GM12878 (cell line): ENCODE measurements at regions not wholly inside any gene's neighbourhood (a gene's known extent, or its start where the extent isn't known, plus 50 kb on each side); places are given as distances from the start of the nearest gene placed in this dataset.

Source experiments
- ATAC-seq: fragments of 200-7000 bp; cut with Tn5 transposase; 3 replicates; pipeline ENCODE4 v1.9.1; 2020; ENCODE audit warnings: mild to moderate bottlenecking, moderate library complexity
- BruUV-seq: library from RNA; stranded (reverse); fragments of 400-500 nt; replicated peaks from 2 replicates; lab custom pipeline; 2021; lab: Mats Ljungman, UMichigan
- CTCF ChIA-PET: fragments of 300-600 bp; sonication (Branson Sonifier 250); formaldehyde crosslinking; extraction: SDS; loops from one replicate; lab custom pipeline; 2021; ENCODE audit warnings: inconsistent platforms; lab: Yijun Ruan, JAX
- POLR2A ChIA-PET: fragments of 350-600 bp; formaldehyde crosslinking; extraction: SDS; loops from one replicate; lab custom pipeline; 2021; ENCODE audit warnings: inconsistent platforms; lab: Charles Lee
- RAD21 ChIA-PET: fragments of 300-600 bp; sonication (Branson Sonifier 250); formaldehyde crosslinking; loops from one replicate; lab custom pipeline; 2023; ENCODE audit warnings: antibody characterized with exemption; ENCODE audit not compliant: unreplicated experiment; lab: Charles Lee
- SMC1A ChIA-PET: fragments of 300-600 bp; sonication (Branson Sonifier 250); formaldehyde crosslinking; loops from one replicate; lab custom pipeline; 2023; ENCODE audit not compliant: unreplicated experiment, uncharacterized antibody; lab: Charles Lee
- DNase-seq: peaks from one replicate; pipeline ENCODE4 v3.0.0-alpha.2; 2011; ENCODE audit warnings: low read depth, low spot score
- FAIRE-seq: peaks from 3 replicates; lab custom pipeline; 2011; peaks lifted over from hg19 to GRCh38; lab: Jason Lieb, UNC
- H2AFZ ChIP-seq: 2 replicates; pipeline ENCODE4 v1.6.0; 2011; ENCODE audit warnings: low read depth, low read length, control low read depth; ENCODE audit not compliant: control insufficient read depth
- H3K27ac ChIP-seq: 2 replicates; pipeline ENCODE4 v1.5.1; 2011; ENCODE audit warnings: control low read depth; ENCODE audit not compliant: control insufficient read depth, insufficient read depth
- H3K27me3 ChIP-seq, 2 experiments: replicated peaks in 1 of 2; 2 replicates each; pipeline versions ENCODE4 v1.6.0 to v1.6.1; 2011; ENCODE audit warnings: low read length in 1 of 2; ENCODE audit not compliant: control insufficient read depth in 2 of 2, insufficient read depth in 2 of 2
- H3K36me3 ChIP-seq, 2 experiments: 2 replicates each; pipeline ENCODE4 v1.5.1; 2011; ENCODE audit warnings: low read length in 1 of 2; ENCODE audit not compliant: control insufficient read depth in 2 of 2, insufficient read depth in 2 of 2
- H3K4me1 ChIP-seq: 2 replicates; pipeline ENCODE4 v1.6.1; 2011; ENCODE audit warnings: mild to moderate bottlenecking, low read length, moderate library complexity, mixed read lengths; ENCODE audit not compliant: control insufficient read depth, insufficient read depth
- H3K4me2 ChIP-seq: 2 replicates; pipeline ENCODE4 v1.6.0; 2011; ENCODE audit warnings: control low read depth; ENCODE audit not compliant: control insufficient read depth, insufficient read depth
- H3K4me3 ChIP-seq: fragments of 200-600 bp; sonication (generic); 2 replicates; pipeline ENCODE4 v1.5.1; 2016
- H3K79me2 ChIP-seq: 2 replicates; pipeline ENCODE4 v1.6.0; 2011; ENCODE audit warnings: low read length; ENCODE audit not compliant: control insufficient read depth, insufficient read depth
- H3K9ac ChIP-seq: 2 replicates; pipeline ENCODE4 v1.8.0; 2011; ENCODE audit warnings: low read length, control low read depth, mixed read lengths; ENCODE audit not compliant: control insufficient read depth, insufficient read depth
- H3K9me3 ChIP-seq: replicated peaks from 3 replicates; pipeline ENCODE4 v1.5.1; 2011; ENCODE audit warnings: mild to moderate bottlenecking, low read length; ENCODE audit not compliant: control insufficient read depth, insufficient read depth
- H4K20me1 ChIP-seq: 2 replicates; pipeline ENCODE4 v1.6.0; 2011; ENCODE audit not compliant: control insufficient read depth, insufficient read depth
- BHLHE40 ChIP-seq, 2 experiments: fragments of 450-650 bp in 1 of 2; IDR thresholded peaks; 2 replicates each; pipeline ENCODE4 v1.6.1; 2011 to 2017; ENCODE audit warnings: low read depth in 2 of 2, borderline replicate concordance in 1 of 2, improper control_type of control experiment in 1 of 2, low read length in 1 of 2, mild to moderate bottlenecking in 1 of 2
- CREM ChIP-seq: IDR thresholded peaks from 2 replicates; pipeline ENCODE4 v1.6.1; 2014; ENCODE audit warnings: antibody characterized with exemption, low read depth
- DPF2 ChIP-seq: fragments of 450-650 bp; IDR thresholded peaks from 2 replicates; pipeline ENCODE4 v1.6.1; 2017; ENCODE audit warnings: mild to moderate bottlenecking
- FOXK2 ChIP-seq: fragments of 450-650 bp; IDR thresholded peaks from 2 replicates; pipeline ENCODE4 v1.6.1; 2017; ENCODE audit warnings: mild to moderate bottlenecking, moderate library complexity
- FOXM1 ChIP-seq: IDR thresholded peaks from 2 replicates; pipeline ENCODE4 v1.6.1; 2012; ENCODE audit warnings: low read depth, mild to moderate bottlenecking, inconsistent platforms, low read length, moderate library complexity
- HCFC1 ChIP-seq: fragments of 150-350 bp; IDR thresholded peaks from 2 replicates; pipeline ENCODE4 v1.6.1; 2014; ENCODE audit warnings: low read length
- HSF1 ChIP-seq: fragments of 150-350 bp; IDR thresholded peaks from 2 replicates; pipeline ENCODE4 v1.6.1; 2014; ENCODE audit warnings: mild to moderate bottlenecking, low read depth, low read length
- MXI1 ChIP-seq: fragments of 150-350 bp; IDR thresholded peaks from 2 replicates; pipeline ENCODE4 v1.6.1; 2011; ENCODE audit warnings: low read depth, mild to moderate bottlenecking, inconsistent platforms, low read length, improper control_type of control experiment
- PBX3 ChIP-seq: IDR thresholded peaks from 2 replicates; pipeline ENCODE4 v1.6.1; 2011; ENCODE audit warnings: mild to moderate bottlenecking, low read depth, low read length, moderate library complexity; ENCODE audit not compliant: insufficient replicate concordance
- RBBP5 ChIP-seq: fragments of 200-600 bp; sonication (generic); conservative IDR thresholded peaks from 2 replicates; pipeline ENCODE4 v1.6.1; 2016
- SPI1 ChIP-seq: IDR thresholded peaks from 2 replicates; pipeline ENCODE4 v1.6.1; 2011; ENCODE audit warnings: low read depth, mild to moderate bottlenecking, low read length, moderate library complexity, borderline replicate concordance; ENCODE audit not compliant: insufficient read depth
- SUZ12 ChIP-seq: fragments of 200-600 bp; sonication (generic); IDR thresholded peaks from one replicate; pipeline ENCODE4 v1.6.1; 2018; ENCODE audit warnings: antibody characterized with exemption, mild to moderate bottlenecking; ENCODE audit not compliant: unreplicated experiment
- TCF12 ChIP-seq: IDR thresholded peaks from 2 replicates; pipeline ENCODE4 v1.6.1; 2011; ENCODE audit warnings: low read depth, mild to moderate bottlenecking, low read length
- YBX1 ChIP-seq: fragments of 450-650 bp; IDR thresholded peaks from 2 replicates; pipeline ENCODE4 v1.6.1; 2016; ENCODE audit warnings: antibody characterized with exemption
- ZNF384 ChIP-seq: IDR thresholded peaks from 2 replicates; pipeline ENCODE4 v1.6.1; 2012; ENCODE audit warnings: low read depth, mild to moderate bottlenecking, low read length, improper control_type of control experiment, borderline replicate concordance
- WGBS: methylation state at CpG from one replicate; pipeline ENCODE4 v1.1.6; 2016; ENCODE audit warnings: low lambda C conversion rate; ENCODE audit not compliant: insufficient replicate concordance, insufficient coverage; ENCODE audit errors: missing lambda C conversion rate; 5-methylcytosine and 5-hydroxymethylcytosine counted together
- in situ Hi-C: fragments of 300-500 bp; cut with MboI; formaldehyde crosslinking; loops from 9 replicates; pipeline ENCODE4 v1.14.3; 2018; ENCODE audit warnings: mixed read lengths
- intact Hi-C: fragments of 100-400 bp; cut with micrococcal nuclease; formaldehyde crosslinking; loops from one replicate; pipeline ENCODE4 v1.14.2; 2022; ENCODE audit not compliant: unreplicated experiment
- TF ChIP-seq, protein P1 (sequence below): IDR thresholded peaks from 2 replicates; pipeline ENCODE4 v1.6.1; 2012; ENCODE audit warnings: low read depth, low read length, improper control_type of control experiment
- TF ChIP-seq, protein P2 (sequence below): fragments of 450-650 bp; IDR thresholded peaks from 2 replicates; pipeline ENCODE4 v1.6.1; 2016; ENCODE audit warnings: mild to moderate bottlenecking, moderate library complexity, borderline replicate concordance

- BruUV-seq = no TSS peak
- in situ Hi-C loops (no loop called here), intact Hi-C loops (no loop called here)
- 12% methylated on average over 2 of the region's 2 CpGs for WGBS
- Histone ChIP-seq H3K4me1 (no peaks in the 10 kb centered on the region), H3K79me2 (no peaks in the 10 kb centered on the region), H3K9ac (no peak overlapping the region), H3K27me3 (no peaks in the 10 kb centered on the region), H3K36me3 (no peaks in the 10 kb centered on the region), H3K27ac (no peak overlapping the region), H2AFZ (no peak overlapping the region), H3K4me3 (no peak overlapping the region), H4K20me1 (no peaks in the 10 kb centered on the region), H3K4me2 (no peak overlapping the region), H3K9me3 (no peaks in the 10 kb centered on the region)
- no peak for ATAC-seq
- no peak for DNase-seq
- ChIA-PET SMC1A (no interaction called here), POLR2A (no interaction called here), CTCF (no interaction called here), RAD21 (no interaction called here)
- FAIRE-seq = no peak
- TF ChIP-seq ZNF384 (no peak), FOXK2 (no peak), BHLHE40 (IDR thresholded peaks at IDR 0.05; ENCODE audit: borderline replicate concordance in 1 of 2, low read depth in 2 of 2, low read length in 1 of 2) (no peak), TCF12 (no peak), PBX3 (no peak), MXI1 (no peak), CREM (no peak), HCFC1 (no peak), SPI1 (no peak), SUZ12 (no peak), DPF2 (no peak), RBBP5 (no peak), FOXM1 (no peak), YBX1 (no peak), HSF1 (no peak)
- TF ChIP-seq, protein P1, sequence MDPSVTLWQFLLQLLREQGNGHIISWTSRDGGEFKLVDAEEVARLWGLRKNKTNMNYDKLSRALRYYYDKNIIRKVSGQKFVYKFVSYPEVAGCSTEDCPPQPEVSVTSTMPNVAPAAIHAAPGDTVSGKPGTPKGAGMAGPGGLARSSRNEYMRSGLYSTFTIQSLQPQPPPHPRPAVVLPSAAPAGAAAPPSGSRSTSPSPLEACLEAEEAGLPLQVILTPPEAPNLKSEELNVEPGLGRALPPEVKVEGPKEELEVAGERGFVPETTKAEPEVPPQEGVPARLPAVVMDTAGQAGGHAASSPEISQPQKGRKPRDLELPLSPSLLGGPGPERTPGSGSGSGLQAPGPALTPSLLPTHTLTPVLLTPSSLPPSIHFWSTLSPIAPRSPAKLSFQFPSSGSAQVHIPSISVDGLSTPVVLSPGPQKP = no peak
- TF ChIP-seq, protein P2, sequence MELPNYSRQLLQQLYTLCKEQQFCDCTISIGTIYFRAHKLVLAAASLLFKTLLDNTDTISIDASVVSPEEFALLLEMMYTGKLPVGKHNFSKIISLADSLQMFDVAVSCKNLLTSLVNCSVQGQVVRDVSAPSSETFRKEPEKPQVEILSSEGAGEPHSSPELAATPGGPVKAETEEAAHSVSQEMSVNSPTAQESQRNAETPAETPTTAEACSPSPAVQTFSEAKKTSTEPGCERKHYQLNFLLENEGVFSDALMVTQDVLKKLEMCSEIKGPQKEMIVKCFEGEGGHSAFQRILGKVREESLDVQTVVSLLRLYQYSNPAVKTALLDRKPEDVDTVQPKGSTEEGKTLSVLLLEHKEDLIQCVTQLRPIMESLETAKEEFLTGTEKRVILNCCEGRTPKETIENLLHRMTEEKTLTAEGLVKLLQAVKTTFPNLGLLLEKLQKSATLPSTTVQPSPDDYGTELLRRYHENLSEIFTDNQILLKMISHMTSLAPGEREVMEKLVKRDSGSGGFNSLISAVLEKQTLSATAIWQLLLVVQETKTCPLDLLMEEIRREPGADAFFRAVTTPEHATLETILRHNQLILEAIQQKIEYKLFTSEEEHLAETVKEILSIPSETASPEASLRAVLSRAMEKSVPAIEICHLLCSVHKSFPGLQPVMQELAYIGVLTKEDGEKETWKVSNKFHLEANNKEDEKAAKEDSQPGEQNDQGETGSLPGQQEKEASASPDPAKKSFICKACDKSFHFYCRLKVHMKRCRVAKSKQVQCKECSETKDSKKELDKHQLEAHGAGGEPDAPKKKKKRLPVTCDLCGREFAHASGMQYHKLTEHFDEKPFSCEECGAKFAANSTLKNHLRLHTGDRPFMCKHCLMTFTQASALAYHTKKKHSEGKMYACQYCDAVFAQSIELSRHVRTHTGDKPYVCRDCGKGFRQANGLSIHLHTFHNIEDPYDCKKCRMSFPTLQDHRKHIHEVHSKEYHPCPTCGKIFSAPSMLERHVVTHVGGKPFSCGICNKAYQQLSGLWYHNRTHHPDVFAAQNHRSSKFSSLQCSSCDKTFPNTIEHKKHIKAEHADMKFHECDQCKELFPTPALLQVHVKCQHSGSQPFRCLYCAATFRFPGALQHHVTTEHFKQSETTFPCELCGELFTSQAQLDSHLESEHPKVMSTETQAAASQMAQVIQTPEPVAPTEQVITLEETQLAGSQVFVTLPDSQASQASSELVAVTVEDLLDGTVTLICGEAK = no peak
Observed at GRCh38 chr14:49050822-49051221, 535.4 kb downstream of the RPS29 start.
